IMR-90 (cell line): ENCODE measurements at regions not wholly inside any gene's neighbourhood (a gene's known extent, or its start where the extent isn't known, plus 50 kb on each side); places are given as distances from the start of the nearest gene placed in this dataset.

Experiments
- ATAC-seq: fragments of 200-7000 bp; cut with Tn5 transposase; 2 replicates; pipeline ENCODE4 v1.9.1; 2020; ENCODE audit warnings: low read depth, mild to moderate bottlenecking, moderate library complexity
- BruUV-seq: library from RNA; stranded (reverse); fragments of 400-500 nt; replicated peaks from 2 replicates; lab custom pipeline; 2021; lab: Mats Ljungman, UMichigan
- CTCF ChIA-PET: fragments of 300-600 bp; formaldehyde crosslinking; extraction: SDS; loops from one replicate; lab custom pipeline; 2021; ENCODE audit warnings: antibody characterized with exemption; lab: Yijun Ruan, JAX
- POLR2A ChIA-PET: fragments of 300-600 bp; sonication (Branson Sonifier 250); formaldehyde crosslinking; loops from one replicate; lab custom pipeline; 2022; ENCODE audit warnings: antibody characterized with exemption; ENCODE audit not compliant: unreplicated experiment; lab: Charles Lee
- DNase-seq: peaks from one replicate; pipeline ENCODE4 v3.0.0; 2013
- H2AFZ ChIP-seq: replicated peaks from 2 replicates; pipeline ENCODE3; 2013; ENCODE audit warnings: low read length, mild to moderate bottlenecking; ENCODE audit not compliant: poor library complexity
- H2AK5ac ChIP-seq: 2 replicates; pipeline ENCODE4 v1.6.1; 2013; ENCODE audit warnings: low read depth, low read length, inconsistent platforms
- H2AK9ac ChIP-seq: replicated peaks from 2 replicates; pipeline ENCODE3; 2013; ENCODE audit warnings: mild to moderate bottlenecking, low read depth, low read length, moderate library complexity; ENCODE audit not compliant: poor library complexity
- H2BK120ac ChIP-seq: 2 replicates; pipeline ENCODE4 v1.6.1; 2013; ENCODE audit warnings: low read depth, low read length, inconsistent platforms
- H2BK15ac ChIP-seq: 3 replicates; pipeline ENCODE4 v1.6.1; 2013; ENCODE audit warnings: low read depth, low read length, inconsistent platforms
- H2BK20ac ChIP-seq: 2 replicates; pipeline ENCODE4 v1.6.1; 2013; ENCODE audit warnings: low read depth, mild to moderate bottlenecking, inconsistent platforms, low read length, moderate library complexity
- H2BK5ac ChIP-seq: 2 replicates; pipeline ENCODE4 v1.6.1; 2013; ENCODE audit warnings: mild to moderate bottlenecking, low read depth, low read length, inconsistent platforms; ENCODE audit not compliant: poor library complexity, severe bottlenecking
- H3K14ac ChIP-seq: replicated peaks from 2 replicates; pipeline ENCODE4 v1.6.1; 2013; ENCODE audit warnings: low read depth, low read length, inconsistent platforms
- H3K18ac ChIP-seq: 2 replicates; pipeline ENCODE4 v1.6.1; 2013; ENCODE audit warnings: low read depth, low read length, control low read depth
- H3K23ac ChIP-seq: 2 replicates; pipeline ENCODE4 v1.6.1; 2013; ENCODE audit warnings: low read depth, low read length, inconsistent platforms
- H3K27ac ChIP-seq: 2 replicates; pipeline ENCODE4 v1.5.1; 2013; ENCODE audit warnings: mild to moderate bottlenecking, control low read depth, low read length; ENCODE audit not compliant: insufficient read depth
- H3K27me3 ChIP-seq: 2 replicates; pipeline ENCODE4 v1.6.1; 2013; ENCODE audit warnings: low read length; ENCODE audit not compliant: control insufficient read depth, insufficient read depth
- H3K36me3 ChIP-seq: 2 replicates; pipeline ENCODE4 v1.6.1; 2013; ENCODE audit warnings: low read length, mixed read lengths; ENCODE audit not compliant: control insufficient read depth, insufficient read depth
- H3K4ac ChIP-seq: 2 replicates; pipeline ENCODE4 v1.6.1; 2013; ENCODE audit warnings: low read depth, low read length, inconsistent platforms
- H3K4me1 ChIP-seq: 2 replicates; pipeline ENCODE4 v1.6.1; 2013; ENCODE audit warnings: low read length, mixed read lengths; ENCODE audit not compliant: control insufficient read depth, insufficient read depth
- H3K4me2 ChIP-seq: 2 replicates; pipeline ENCODE4 v1.6.1; 2013; ENCODE audit warnings: low read depth, mild to moderate bottlenecking, control low read depth, low read length, moderate library complexity
- H3K4me3 ChIP-seq: 2 replicates; pipeline ENCODE4 v1.5.1; 2013; ENCODE audit warnings: low read depth, mild to moderate bottlenecking, control low read depth, low read length, moderate library complexity; ENCODE audit not compliant: insufficient read depth
- H3K56ac ChIP-seq: 2 replicates; pipeline ENCODE4 v1.6.1; 2013; ENCODE audit warnings: low read length, inconsistent platforms; ENCODE audit not compliant: insufficient read depth; ENCODE audit errors: extremely low read depth
- H3K79me1 ChIP-seq, 2 experiments: 2 replicates each; pipeline ENCODE4 v1.6.1; 2013; ENCODE audit warnings: low read length in 2 of 2, inconsistent platforms in 1 of 2, low read depth in 1 of 2
- H3K9ac ChIP-seq: 2 replicates; pipeline ENCODE4 v1.6.1; 2013; ENCODE audit warnings: low read depth, low read length, control low read depth
- H3K9me1 ChIP-seq: 2 replicates; pipeline ENCODE4 v1.6.1; 2013; ENCODE audit warnings: low read length, inconsistent platforms; ENCODE audit not compliant: insufficient read depth
- H3K9me3 ChIP-seq: 2 replicates; pipeline ENCODE4 v1.6.1; 2013; ENCODE audit warnings: low read length; ENCODE audit not compliant: control insufficient read depth, insufficient read depth
- H4K20me1 ChIP-seq: 2 replicates; pipeline ENCODE4 v1.6.1; 2013; ENCODE audit warnings: low read length, inconsistent platforms; ENCODE audit not compliant: insufficient read depth
- H4K5ac ChIP-seq: 2 replicates; pipeline ENCODE4 v1.6.1; 2013; ENCODE audit warnings: mild to moderate bottlenecking, low read depth, low read length, control low read depth
- H4K8ac ChIP-seq, 2 experiments: 2 replicates each; pipeline ENCODE4 v1.6.1; 2013; ENCODE audit warnings: low read depth in 2 of 2, low read length in 2 of 2, control low read depth in 1 of 2, inconsistent platforms in 1 of 2
- H4K91ac ChIP-seq: 2 replicates; pipeline ENCODE4 v1.6.1; 2013; ENCODE audit warnings: low read depth, low read length, inconsistent platforms; ENCODE audit not compliant: insufficient read depth
- BHLHE40 ChIP-seq: fragments of 150-350 bp; IDR thresholded peaks from 2 replicates; pipeline ENCODE4 v1.6.1; 2016; ENCODE audit warnings: mild to moderate bottlenecking, low read depth, low read length
- CEBPB ChIP-seq: IDR thresholded peaks from 2 replicates; pipeline ENCODE4 v1.6.1; 2012; ENCODE audit warnings: low read depth, low read length, improper control_type of control experiment
- CHD1 ChIP-seq: IDR thresholded peaks from 2 replicates; pipeline ENCODE4 v1.6.1; 2012; ENCODE audit warnings: low read depth, low read length, improper control_type of control experiment
- CTCF ChIP-seq: conservative IDR thresholded peaks from 2 replicates; pipeline ENCODE4 v1.5.1; 2012; ENCODE audit warnings: mild to moderate bottlenecking, low read depth, low read length, improper control_type of control experiment
- FOS ChIP-seq: fragments of 150-350 bp; IDR thresholded peaks from 2 replicates; pipeline ENCODE4 v1.6.1; 2016; ENCODE audit warnings: low read depth, low read length
- MAFK ChIP-seq: IDR thresholded peaks from 2 replicates; pipeline ENCODE4 v1.6.1; 2012; ENCODE audit warnings: low read depth, low read length, improper control_type of control experiment
- MAZ ChIP-seq: IDR thresholded peaks from 2 replicates; pipeline ENCODE4 v1.6.1; 2012; ENCODE audit warnings: low read depth, mild to moderate bottlenecking, low read length, improper control_type of control experiment, moderate library complexity, borderline replicate concordance
- MXI1 ChIP-seq: IDR thresholded peaks from 2 replicates; pipeline ENCODE4 v1.6.1; 2012; ENCODE audit warnings: low read depth, mild to moderate bottlenecking, low read length, moderate library complexity, borderline replicate concordance
- NFE2L2 ChIP-seq: fragments of 150-350 bp; IDR thresholded peaks from 2 replicates; pipeline ENCODE4 v1.6.1; 2016; ENCODE audit warnings: low read depth, mild to moderate bottlenecking, low read length
- POLR2A ChIP-seq: IDR thresholded peaks from 2 replicates; pipeline ENCODE4 v1.6.1; 2012; ENCODE audit warnings: mild to moderate bottlenecking, low read depth, low read length
- RAD21 ChIP-seq: IDR thresholded peaks from 2 replicates; pipeline ENCODE4 v1.6.1; 2012; ENCODE audit warnings: low read length, improper control_type of control experiment
- RCOR1 ChIP-seq: IDR thresholded peaks from 2 replicates; pipeline ENCODE4 v1.6.1; 2012; ENCODE audit warnings: mild to moderate bottlenecking, low read length, improper control_type of control experiment; ENCODE audit not compliant: insufficient replicate concordance
- RFX5 ChIP-seq: IDR thresholded peaks from 2 replicates; pipeline ENCODE4 v1.8.0; 2012; ENCODE audit warnings: low read depth, mild to moderate bottlenecking, low read length, moderate library complexity
- SMC3 ChIP-seq: fragments of 150-350 bp; IDR thresholded peaks from 2 replicates; pipeline ENCODE4 v1.6.1; 2016; ENCODE audit warnings: low read depth, mild to moderate bottlenecking, antibody characterized with exemption, low read length, moderate library complexity
- USF2 ChIP-seq: fragments of 150-350 bp; IDR thresholded peaks from 2 replicates; pipeline ENCODE4 v1.6.1; 2017; ENCODE audit warnings: mild to moderate bottlenecking, antibody characterized with exemption, low read length, low read depth
- WGBS, 2 experiments: methylation state at CpG; one replicate each; pipeline versions ENCODE4 v1.1.5 to v1.1.7; 2013; ENCODE audit warnings: missing lambda C conversion rate in 2 of 2; ENCODE audit not compliant: insufficient read length in 1 of 2; ENCODE audit errors: extremely low coverage in 2 of 2; 5-methylcytosine and 5-hydroxymethylcytosine counted together
- dilution Hi-C: fragments of 300-500 bp; cut with HindIII; formaldehyde crosslinking; loops from one replicate; pipeline ENCODE4 v1.14.3; 2018; ENCODE audit warnings: low sequenced_read_pairs; ENCODE audit not compliant: unreplicated experiment
- in situ Hi-C: fragments of 300-500 bp; cut with MboI; formaldehyde crosslinking; loops from 3 replicates; pipeline ENCODE4 v1.14.3; 2019; ENCODE audit warnings: low sequenced_read_pairs, inconsistent platforms, mixed read lengths
- intact Hi-C: fragments of 100-400 bp; cut with micrococcal nuclease; formaldehyde crosslinking; loops from 2 replicates; pipeline ENCODE4 v1.10.0; 2022

GRCh38 chr12:105429511-105429910 lies 99.0 kb downstream of the C12orf75 start:
- Histone ChIP-seq H4K20me1 (no peaks in the 10 kb centered on the region), H3K4me1 (peaks cover 4% of the 10 kb centered on the region; the same call in 1 of the 2 replicates), H3K9me1 (no peaks in the 10 kb centered on the region; the same call in 1 of the 2 replicates), H4K8ac (no peak overlapping the region), H3K4me3 (no peak overlapping the region), H3K27me3 (no peaks in the 10 kb centered on the region; the same call in 1 of the 2 replicates), H2BK20ac (no peak overlapping the region), H2AFZ (no peak overlapping the region), H3K4ac (no peak overlapping the region), H3K56ac (no peak overlapping the region), H3K18ac (no peak overlapping the region), H3K14ac (no peak overlapping the region), H3K9me3 (no peaks in the 10 kb centered on the region), H2BK5ac (no peak overlapping the region), H2BK120ac (no peak overlapping the region), H3K23ac (no peak overlapping the region), H2AK5ac (no peak overlapping the region), H3K79me1 (no peaks in the 10 kb centered on the region), H3K27ac (no peak overlapping the region), H4K91ac (no peak overlapping the region), H2AK9ac (no peak overlapping the region), H3K4me2 (no peak overlapping the region), H3K36me3 (no peaks in the 10 kb centered on the region), H4K5ac (no peak overlapping the region), H3K9ac (no peak overlapping the region), H2BK15ac (no peak overlapping the region)
- ChIA-PET CTCF (interaction anchor here (1.2 kb wide), 1 partner anchor 212 kb away, joined by 4 read pairs; no protein-coding TSS in a partner anchor), POLR2A (no interaction called here)
- no peak for DNase-seq
- intact Hi-C loops = loop anchor here (10.0 kb wide), 1 partner anchor 925 kb away; the partner anchor contains the start of gene POLR3B
- TF ChIP-seq RCOR1 (no peak), CHD1 (no peak), POLR2A (no peak), CEBPB (no peak), FOS (no peak), MAFK (no peak), RFX5 (no peak), NFE2L2 (no peak), MAZ (no peak), RAD21 (no peak), BHLHE40 (no peak), SMC3 (no peak), USF2 (no peak), MXI1 (no peak), CTCF (no peak)
- dilution Hi-C loops = no loop called here
- no CpG with 5 or more reads among the region's 1 CpG for WGBS, 2 experiments
- in situ Hi-C loops = no loop called here
- no peak for ATAC-seq
- no TSS peak for BruUV-seq
